LNCaP clone FGC (cell line): ENCODE measurements at regions not wholly inside any gene's neighbourhood (a gene's known extent, or its start where the extent isn't known, plus 50 kb on each side); places are given as distances from the start of the nearest gene placed in this dataset.

Experiments used
- DNase-seq: peaks from one replicate; pipeline ENCODE4 v3.0.0-alpha.2; 2011; ENCODE audit warnings: low read depth
- H3K4me3 ChIP-seq: 2 replicates; pipeline ENCODE4 v1.5.1; 2011; ENCODE audit warnings: mild to moderate bottlenecking, low read depth, low read length, control low read depth
- CTCF ChIP-seq: IDR thresholded peaks from 2 replicates; pipeline ENCODE4 v1.5.1; 2012; ENCODE audit warnings: mild to moderate bottlenecking; ENCODE audit not compliant: control insufficient read depth, insufficient read depth; ENCODE audit errors: extremely low read depth

DNA sequence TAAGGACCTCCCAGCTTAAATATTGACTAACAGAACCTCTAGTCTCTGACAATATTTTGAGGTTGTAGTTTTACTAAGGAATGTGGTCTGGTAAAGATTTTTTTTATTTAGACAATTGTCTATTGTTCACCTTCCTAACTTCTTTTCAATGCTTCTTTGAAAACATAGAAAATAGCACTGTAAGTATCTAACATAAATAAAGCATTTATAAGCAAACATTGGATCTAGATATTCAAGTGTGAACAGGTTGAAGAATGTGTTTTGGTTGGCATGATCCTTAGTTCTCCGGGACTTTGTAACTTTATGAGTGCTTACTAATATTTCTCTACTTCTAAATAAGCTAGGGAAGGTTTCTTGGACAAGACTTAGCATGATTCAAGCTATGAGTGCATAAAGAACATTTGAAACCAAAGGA is 285.4 kb upstream of the ARSJ start:
- DNase-seq = no peak
- no peak overlapping the region for H3K4me3 ChIP-seq
- no peak for TF ChIP-seq CTCF

- no peak for DNase-seq
- H3K4me3 ChIP-seq = no peak overlapping the region
- no peak for TF ChIP-seq CTCF
Measured at GRCh38 chr4:114265342-114265741, 285.9 kb upstream of the ARSJ start.

DNA sequence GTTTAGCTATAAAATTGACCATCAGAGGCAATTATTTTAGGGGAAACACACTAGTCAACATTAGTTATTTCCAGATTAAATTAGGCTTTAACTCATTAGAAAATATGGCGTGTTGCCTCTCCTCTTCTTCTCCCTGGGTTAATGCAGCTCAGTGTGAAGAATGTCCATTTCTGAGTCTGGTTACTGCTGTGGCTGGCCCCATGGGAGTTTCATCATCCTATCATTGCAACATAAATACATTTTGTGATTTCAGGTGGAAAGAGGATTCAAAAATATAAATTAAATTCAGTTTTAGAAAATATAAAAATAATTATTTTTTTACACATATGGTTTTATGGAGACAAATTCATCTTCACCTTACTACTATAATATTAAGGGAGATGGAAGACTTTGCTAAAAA is 288.5 kb upstream of the ARSJ start:
- H3K4me3 ChIP-seq = no peak overlapping the region
- DNase-seq = no peak
- TF ChIP-seq CTCF = no peak

GRCh38 chr4:114271031-114271430 is 291.6 kb upstream of the ARSJ start:
- H3K4me3 ChIP-seq = no peak overlapping the region
- TF ChIP-seq CTCF = no peak
- no peak for DNase-seq

GRCh38 chr4:114272226-114272625 is 292.8 kb upstream of the ARSJ start:
- DNase-seq = no peak
- TF ChIP-seq CTCF = no peak
- no peak overlapping the region for H3K4me3 ChIP-seq

- TF ChIP-seq CTCF = no peak
- H3K4me3 ChIP-seq = no peak overlapping the region
- no peak for DNase-seq
Measured at GRCh38 chr4:114273238-114273637, 293.8 kb upstream of the ARSJ start.

GRCh38 chr4:114277690-114278089 is 298.2 kb upstream of the ARSJ start:
- TF ChIP-seq CTCF = no peak
- DNase-seq = no peak
- no peak overlapping the region for H3K4me3 ChIP-seq
